ENCODE measurements at regions not wholly inside any gene's neighbourhood (a gene's known extent, or its start where the extent isn't known, plus 50 kb on each side); places are given as distances from the start of the nearest gene placed in this dataset.

- no peak for TF ChIP-seq ZNF646 (CRISPR knock-in tag; IDR thresholded peaks at IDR 0.05)
- TF ChIP-seq NFKB2 (CRISPR knock-in tag; IDR thresholded peaks at IDR 0.05; ENCODE audit: borderline replicate concordance), result no peak
- no peak for TF ChIP-seq ZBTB1 (CRISPR knock-in tag; IDR thresholded peaks at IDR 0.05; ENCODE audit: borderline replicate concordance)
Observed at GRCh38 chr14:87050421-87050820, 942.6 kb downstream of the GALC start (continued).

- H3K4me1 ChIP-seq (ENCODE audit: insufficient read depth, low read length), result no peaks in the 10 kb centered on the region
- CTCF ChIA-PET (ENCODE audit: low intra/inter-chr PET ratio, low total read pairs), result no interaction called here
- no peak overlapping the region for H3K27ac ChIP-seq (ENCODE audit: extremely low read length, insufficient read depth, low read length)
- 0% methylated on average over 1 of the region's 1 CpG for WGBS (ENCODE audit: low lambda C conversion rate)
- H2AFZ ChIP-seq (ENCODE audit: low read length), result no peak overlapping the region
- H3K36me3 ChIP-seq (replicated peaks in 1 of 2; ENCODE audit: control insufficient read depth in 1 of 2, insufficient read depth in 2 of 2, low read length in 2 of 2), result no peaks in the 10 kb centered on the region
- FAIRE-seq (peak; percentile 54), ATAC-seq (peak; percentile 90), DNase-seq (ENCODE audit: low spot score) (peak; percentile 37)
- no peak overlapping the region for H3K9ac ChIP-seq (ENCODE audit: insufficient read depth, low read depth, low read length)
- intact Hi-C loops (cut with micrococcal nuclease; ENCODE audit: unreplicated experiment) (loop anchor here (1.0 kb wide), 1 partner anchor 89 kb away; no protein-coding TSS in a partner anchor), in situ Hi-C loops (cut with HindIII; ENCODE audit: extremely low pct_ligation_motif_present, low pct_unique_long_range_greater_than_20kb) (no loop called here)
- no TSS peak for BruUV-seq (replicated peaks)
- no peak overlapping the region for H3K4me3 ChIP-seq (replicated peaks in 1 of 3; ENCODE audit: insufficient read depth in 1 of 3, low read depth in 2 of 3, low read length in 3 of 3)
- no peaks in the 10 kb centered on the region for H3K9me3 ChIP-seq (ENCODE audit: low read length)
- H3K4me2 ChIP-seq (ENCODE audit: low read depth, low read length), result no peak overlapping the region
- no peaks in the 10 kb centered on the region for H3K27me3 ChIP-seq (ENCODE audit: control insufficient read depth in 1 of 2, insufficient read depth in 2 of 2, low read length in 2 of 2)
- POLR2A ChIA-PET, result no interaction called here
- no peaks in the 10 kb centered on the region for H3K79me2 ChIP-seq (ENCODE audit: insufficient read depth, low read length)
- H4K20me1 ChIP-seq (ENCODE audit: insufficient read depth, low read length), result no peaks in the 10 kb centered on the region
- peak; percentile 65 for TF ChIP-seq CTCF (CRISPR knock-in tag; IDR thresholded peaks at IDR 0.05)
- TF ChIP-seq RFX1 (IDR thresholded peaks at IDR 0.05), result no peak
- TF ChIP-seq PHF8 (CRISPR knock-in tag; IDR thresholded peaks at IDR 0.05), result no peak
- peak; percentile 63 for TF ChIP-seq STAG1 (CRISPR knock-in tag; IDR thresholded peaks at IDR 0.05)
- TF ChIP-seq SMC3 (IDR thresholded peaks at IDR 0.05; ENCODE audit: low read length), result peak; percentile 42; the same call in 1 of the 2 replicates
Observed at GRCh38 chr14:87049950-87050349, 943.0 kb downstream of the GALC start.
